Vagina (tissue), 2 donors: ENCODE measurements at regions not wholly inside any gene's neighbourhood (a gene's known extent, or its start where the extent isn't known, plus 50 kb on each side); places are given as distances from the start of the nearest gene placed in this dataset.
A peak's percentile ranks its signal among the peaks of the same experiment; 100 is the strongest.

Experiments used
- DNase-seq, 2 donors: peaks; one replicate each; pipeline ENCODE4 v3.0.0-alpha.2; 2017; ENCODE audit errors: extremely low spot score in 2 of 2
- H3K27ac ChIP-seq: fragments of 200-600 bp; sonication (generic); one replicate; pipeline ENCODE4 v1.5.1; 2019
- H3K27me3 ChIP-seq: fragments of 200-600 bp; sonication (generic); one replicate; pipeline ENCODE4 v1.5.1; 2019
- H3K36me3 ChIP-seq, 2 donors: fragments of 200-600 bp; sonication (generic); one replicate each; pipeline ENCODE4 v1.5.1; 2017 to 2019
- H3K4me1 ChIP-seq: fragments of 200-600 bp; sonication (generic); one replicate; pipeline ENCODE4 v1.5.1; 2019
- H3K4me3 ChIP-seq, 2 donors: fragments of 200-600 bp; sonication (generic); 1 replicate in 1 of 2; 2 replicates in 1 of 2; pipeline ENCODE4 v1.5.1; 2016 to 2019
- H3K9me3 ChIP-seq: fragments of 200-600 bp; sonication (generic); one replicate; pipeline ENCODE4 v1.5.1; 2019
- CTCF ChIP-seq, 3 experiments: fragments of 450-650 bp in 2 of 3; fragments of 200-600 bp in 1 of 3; sonication (generic) in 1 of 3; IDR thresholded peaks; one replicate each; pipeline ENCODE4 v1.5.1; 2017 to 2019; ENCODE audit warnings: antibody characterized with exemption in 3 of 3, mild to moderate bottlenecking in 2 of 3, moderate library complexity in 2 of 3
- POLR2A ChIP-seq, 2 donors: fragments of 450-650 bp; IDR thresholded peaks; one replicate each; pipeline ENCODE4 v1.6.1; 2017; ENCODE audit warnings: antibody characterized with exemption in 2 of 2, mild to moderate bottlenecking in 2 of 2, moderate library complexity in 2 of 2
- POLR2AphosphoS5 ChIP-seq, 2 donors: sonication (generic); formaldehyde crosslinking; IDR thresholded peaks; one replicate each; pipeline ENCODE4 v1.9.0; 2017; ENCODE audit warnings: antibody characterized with exemption in 2 of 2, mild to moderate bottlenecking in 2 of 2, low read depth in 1 of 2; ENCODE audit not compliant: insufficient read depth in 1 of 2
- intact Hi-C: fragments of 100-400 bp; cut with DNase I; formaldehyde crosslinking; loops from one replicate; pipeline ENCODE4 v1.15.1; 2023

GRCh38 chr22:23373601-23374000, 193.3 kb downstream of the BCR start:
- no peaks in the 10 kb centered on the region for H3K36me3 ChIP-seq
- intact Hi-C loops: no loop called here
- H3K4me1 ChIP-seq: no peaks in the 10 kb centered on the region
- TF ChIP-seq POLR2A (IDR thresholded peaks at IDR 0.05) (no peak), CTCF (IDR thresholded peaks at IDR 0.05) (no peak), POLR2AphosphoS5 (IDR thresholded peaks at IDR 0.05; ENCODE audit: insufficient read depth in 1 of 2, low read depth in 1 of 2) (no peak)
- H3K27ac ChIP-seq: no peak overlapping the region
- no peaks in the 10 kb centered on the region for H3K27me3 ChIP-seq
- H3K9me3 ChIP-seq: no peaks in the 10 kb centered on the region
- H3K4me3 ChIP-seq: no peak overlapping the region
- no peak for DNase-seq

GRCh38 chr22:23370251-23370650, 189.9 kb downstream of the BCR start:
- Histone ChIP-seq H3K27me3 (no peaks in the 10 kb centered on the region), H3K27ac (no peak overlapping the region), H3K36me3 (no peaks in the 10 kb centered on the region), H3K4me3 (no peak overlapping the region), H3K4me1 (no peaks in the 10 kb centered on the region), H3K9me3 (no peaks in the 10 kb centered on the region)
- DNase-seq: no peak
- intact Hi-C loops: no loop called here
- TF ChIP-seq POLR2AphosphoS5 (IDR thresholded peaks at IDR 0.05; ENCODE audit: insufficient read depth in 1 of 2, low read depth in 1 of 2) (no peak), POLR2A (IDR thresholded peaks at IDR 0.05) (no peak), CTCF (IDR thresholded peaks at IDR 0.05) (no peak)

- Histone ChIP-seq H3K4me1 (no peaks in the 10 kb centered on the region), H3K27ac (no peak overlapping the region), H3K9me3 (no peaks in the 10 kb centered on the region), H3K36me3 (no peaks in the 10 kb centered on the region), H3K4me3 (no peak overlapping the region), H3K27me3 (no peaks in the 10 kb centered on the region)
- no peak for TF ChIP-seq POLR2AphosphoS5 (IDR thresholded peaks at IDR 0.05; ENCODE audit: insufficient read depth in 1 of 2, low read depth in 1 of 2)
- no peak for TF ChIP-seq CTCF (IDR thresholded peaks at IDR 0.05)
- TF ChIP-seq POLR2A (IDR thresholded peaks at IDR 0.05): no peak
- DNase-seq: peak; percentile 46 to 77
- intact Hi-C loops: no loop called here
These were observed 188.9 kb downstream of the BCR start for GRCh38 chr22:23369054-23369685.
